K562 (cell line): ENCODE measurements at regions not wholly inside any gene's neighbourhood (a gene's known extent, or its start where the extent isn't known, plus 50 kb on each side); places are given as distances from the start of the nearest gene placed in this dataset.
A peak's percentile ranks its signal among the peaks of the same experiment; 100 is the strongest.

Experiments
- ATAC-seq: fragments of 200-7000 bp; cut with Tn5 transposase; 3 replicates; pipeline ENCODE4 v1.9.1; 2020; ENCODE audit warnings: moderate library complexity
- BruUV-seq: library from RNA; stranded (reverse); fragments of 400-500 nt; replicated peaks from 2 replicates; lab custom pipeline; 2021; lab: Mats Ljungman, UMichigan
- CTCF ChIA-PET: fragments of 300-600 bp; formaldehyde crosslinking; extraction: SDS; loops from one replicate; lab custom pipeline; 2021; ENCODE audit warnings: low intra/inter-chr PET ratio; lab: Yijun Ruan, JAX
- POLR2A ChIA-PET: fragments of 300-600, 350-650 bp; sonication (Branson Sonifier 250); formaldehyde crosslinking; extraction: SDS; loops from one replicate; lab custom pipeline; 2021; ENCODE audit warnings: antibody characterized with exemption, inconsistent platforms; lab: Yijun Ruan, JAX
- DNase-seq, 4 experiments: peaks; one replicate each; pipeline versions ENCODE4 v3.0.0 to v3.0.0-alpha.2; 2011 to 2018; ENCODE audit warnings: low spot score in 3 of 4, mixed read lengths in 3 of 4; ENCODE audit errors: extremely low read depth in 1 of 4
- FAIRE-seq: peaks from 2 replicates; lab custom pipeline; 2011; peaks lifted over from hg19 to GRCh38; lab: Jason Lieb, UNC
- H2AFZ ChIP-seq: 2 replicates; pipeline ENCODE4 v1.6.0; 2011; ENCODE audit warnings: low read depth, low read length, control low read depth, inconsistent platforms
- H3K27ac ChIP-seq: fragments of 200-600 bp; 3 replicates; pipeline ENCODE4 v1.8.0; 2011; ENCODE audit warnings: low read depth, mild to moderate bottlenecking, control low read depth, inconsistent platforms, low read length, moderate library complexity, mixed read lengths; ENCODE audit errors: extremely low read depth
- H3K27me3 ChIP-seq, 2 experiments: fragments of 300-600 bp in 1 of 2; 2 replicates in 1 of 2; 3 replicates in 1 of 2; pipeline versions ENCODE4 v1.6.0 to v1.8.0; 2011; ENCODE audit warnings: inconsistent platforms in 2 of 2, low read length in 2 of 2, mild to moderate bottlenecking in 1 of 2, mixed read lengths in 1 of 2, moderate library complexity in 1 of 2; ENCODE audit not compliant: control insufficient read depth in 2 of 2, insufficient read depth in 2 of 2
- H3K36me3 ChIP-seq: fragments of 300-600 bp; 3 replicates; pipeline ENCODE4 v1.8.0; 2011; ENCODE audit warnings: mild to moderate bottlenecking, low read length, inconsistent platforms; ENCODE audit not compliant: control insufficient read depth, insufficient read depth
- H3K4me1 ChIP-seq, 2 experiments: fragments of 200-600 bp in 1 of 2; replicated peaks in 1 of 2; 2 replicates in 1 of 2; 3 replicates in 1 of 2; pipeline versions ENCODE4 v1.5.1 to v1.8.0; 2011; ENCODE audit warnings: inconsistent platforms in 2 of 2, low read length in 2 of 2, mild to moderate bottlenecking in 1 of 2, mixed read lengths in 1 of 2, moderate library complexity in 1 of 2; ENCODE audit not compliant: control insufficient read depth in 2 of 2, insufficient read depth in 2 of 2
- H3K4me2 ChIP-seq: 2 replicates; pipeline ENCODE4 v1.6.1; 2011; ENCODE audit warnings: low read length, control low read depth, inconsistent platforms, mixed read lengths; ENCODE audit not compliant: insufficient read depth
- H3K4me3 ChIP-seq: fragments of 200-600 bp; sonication (generic), shearing (Covaris generic); 2 replicates; pipeline ENCODE4 v1.5.1; 2016; ENCODE audit warnings: control low read depth, inconsistent platforms
- H3K79me2 ChIP-seq: fragments of 200-600 bp; 3 replicates; pipeline ENCODE4 v1.8.0; 2011; ENCODE audit warnings: low read length, inconsistent platforms; ENCODE audit not compliant: control insufficient read depth, insufficient read depth
- H3K9ac ChIP-seq, 2 experiments: 2 replicates each; pipeline versions ENCODE4 v1.6.0 to v1.6.1; 2011; ENCODE audit warnings: low read depth in 2 of 2, low read length in 2 of 2, control low read depth in 1 of 2, inconsistent platforms in 1 of 2, mild to moderate bottlenecking in 1 of 2, mixed read lengths in 1 of 2; ENCODE audit not compliant: insufficient read depth in 1 of 2
- H3K9me1 ChIP-seq: one replicate; pipeline ENCODE4 v1.6.0; 2011; ENCODE audit warnings: inconsistent platforms, mild to moderate bottlenecking, low read length, moderate library complexity; ENCODE audit not compliant: control insufficient read depth, insufficient read depth
- H3K9me3 ChIP-seq: replicated peaks from 2 replicates; pipeline ENCODE4 v1.5.1; 2011; ENCODE audit warnings: low read depth, low read length, inconsistent platforms; ENCODE audit not compliant: control insufficient read depth, insufficient read depth
- H4K20me1 ChIP-seq: replicated peaks from 2 replicates; pipeline ENCODE4 v1.6.1; 2011; ENCODE audit warnings: low read length, inconsistent platforms, mixed read lengths; ENCODE audit not compliant: control insufficient read depth, insufficient read depth
- CBFA2T2 ChIP-seq: fragments of 450-650 bp; conservative IDR thresholded peaks from 2 replicates; pipeline ENCODE4 v1.6.1; 2017; ENCODE audit warnings: mild to moderate bottlenecking
- CXXC5 ChIP-seq: fragments of 250-450 bp; sonication (Bioruptor Pico); IDR thresholded peaks from 2 replicates; pipeline ENCODE4 v1.8.0; 2022; ENCODE audit warnings: inconsistent platforms, mild to moderate bottlenecking, moderate library complexity
- DACH1 ChIP-seq: fragments of 450-650 bp; IDR thresholded peaks from 2 replicates; pipeline ENCODE4 v1.6.1; 2018; ENCODE audit not compliant: partially characterized antibody
- DPF2 ChIP-seq: fragments of 450-650 bp; IDR thresholded peaks from 2 replicates; pipeline ENCODE4 v1.6.1; 2016
- ESRRB ChIP-seq: fragments of 250-450 bp; sonication (Bioruptor Pico); IDR thresholded peaks from 2 replicates; pipeline ENCODE4 v1.5.0; 2020; ENCODE audit warnings: mild to moderate bottlenecking, moderate library complexity, borderline replicate concordance
- GATAD2A ChIP-seq: fragments of 450-650 bp; IDR thresholded peaks from 2 replicates; pipeline ENCODE4 v1.6.1; 2017
- MAFF ChIP-seq: IDR thresholded peaks from 2 replicates; pipeline ENCODE4 v1.6.1; 2012; ENCODE audit warnings: low read length, improper control_type of control experiment
- MCM3 ChIP-seq: fragments of 450-650 bp; IDR thresholded peaks from 2 replicates; pipeline ENCODE4 v1.6.1; 2016
- MYC ChIP-seq, 2 experiments: fragments of 250-450 bp in 1 of 2; sonication (Bioruptor Pico) in 1 of 2; IDR thresholded peaks; 2 replicates each; pipeline versions ENCODE4 v1.5.1 to v1.6.1; 2012 to 2021; ENCODE audit warnings: low read depth in 2 of 2, borderline replicate concordance in 1 of 2, improper control_type of control experiment in 1 of 2, low read length in 1 of 2, mild to moderate bottlenecking in 1 of 2, moderate library complexity in 1 of 2
- TAL1 ChIP-seq: fragments of 450-650 bp; IDR thresholded peaks from 2 replicates; pipeline ENCODE4 v1.6.1; 2016; ENCODE audit warnings: mild to moderate bottlenecking
- TEAD4 ChIP-seq, 2 experiments: sonication (generic) in 1 of 2; formaldehyde crosslinking in 1 of 2; IDR thresholded peaks; 2 replicates each; pipeline versions ENCODE4 v1.6.1 to v1.8.0; 2012 to 2022; ENCODE audit warnings: borderline replicate concordance in 1 of 2, inconsistent platforms in 1 of 2, low read length in 1 of 2, mild to moderate bottlenecking in 1 of 2, missing genetic modification reagents in 1 of 2
- ZNF24 ChIP-seq: fragments of 450-650 bp; IDR thresholded peaks from 2 replicates; pipeline ENCODE4 v1.6.1; 2016
- ZNF263 ChIP-seq: sonication (generic); formaldehyde crosslinking; IDR thresholded peaks from 2 replicates; pipeline ENCODE4 v1.8.0; 2022; ENCODE audit warnings: mild to moderate bottlenecking, missing genetic modification reagents, borderline replicate concordance
- ZNF41 ChIP-seq: fragments of 250-450 bp; sonication (Bioruptor Pico); conservative IDR thresholded peaks from 2 replicates; pipeline ENCODE4 v1.4.0; 2020; ENCODE audit warnings: mild to moderate bottlenecking
- ZNF431 ChIP-seq: sonication (generic); formaldehyde crosslinking; IDR thresholded peaks from 2 replicates; pipeline ENCODE4 v1.8.0; 2022; ENCODE audit warnings: mild to moderate bottlenecking, missing genetic modification reagents
- WGBS: fragments of 100-300 bp; shearing (Covaris generic); methylation state at CpG from one replicate; pipeline ENCODE4 v1.1.6; 2016; ENCODE audit warnings: low coverage, mixed read lengths; ENCODE audit not compliant: insufficient coverage; ENCODE audit errors: missing lambda C conversion rate; 5-methylcytosine and 5-hydroxymethylcytosine counted together
- in situ Hi-C: fragments of 300-500 bp; cut with MboI; formaldehyde crosslinking; loops from 4 replicates; pipeline ENCODE4 v1.15.0; 2018; ENCODE audit warnings: inconsistent platforms, mixed read lengths
- intact Hi-C: fragments of 100-400 bp; cut with micrococcal nuclease; formaldehyde crosslinking; loops from 2 replicates; pipeline ENCODE4 v1.14.2; 2022
- TF ChIP-seq, protein P1 (sequence below): fragments of 450-650 bp; IDR thresholded peaks from 2 replicates; pipeline ENCODE4 v1.6.1; 2016
- TF ChIP-seq, protein P2 (sequence below): fragments of 250-450 bp; sonication (Bioruptor Pico); IDR thresholded peaks from 2 replicates; pipeline ENCODE4 v1.8.0; 2022; ENCODE audit warnings: moderate library complexity, mild to moderate bottlenecking, inconsistent platforms

DNA sequence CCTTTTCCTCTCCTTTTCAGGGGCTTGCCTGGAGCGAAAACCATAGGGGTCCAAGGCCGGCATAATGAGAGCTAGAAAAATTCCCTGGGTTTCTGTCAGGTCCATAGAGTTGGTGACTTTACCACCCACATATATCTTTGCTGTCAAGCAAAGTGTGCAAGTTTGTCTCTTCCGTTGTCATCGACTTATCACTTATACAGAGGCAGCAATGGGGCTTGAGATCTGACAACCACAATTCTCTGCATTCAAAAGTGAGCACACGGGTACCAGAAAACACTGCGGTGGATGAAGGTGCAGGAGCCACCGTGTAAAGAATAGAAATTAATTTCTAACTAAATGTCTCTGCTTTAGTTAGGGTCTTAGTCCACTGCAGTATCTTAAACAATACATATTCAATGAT lies 162.3 kb downstream of the DAD1 start:
- intact Hi-C loops = loop anchor here (5.0 kb wide), 1 partner anchor 36 kb away; no protein-coding TSS in a partner anchor

DNA sequence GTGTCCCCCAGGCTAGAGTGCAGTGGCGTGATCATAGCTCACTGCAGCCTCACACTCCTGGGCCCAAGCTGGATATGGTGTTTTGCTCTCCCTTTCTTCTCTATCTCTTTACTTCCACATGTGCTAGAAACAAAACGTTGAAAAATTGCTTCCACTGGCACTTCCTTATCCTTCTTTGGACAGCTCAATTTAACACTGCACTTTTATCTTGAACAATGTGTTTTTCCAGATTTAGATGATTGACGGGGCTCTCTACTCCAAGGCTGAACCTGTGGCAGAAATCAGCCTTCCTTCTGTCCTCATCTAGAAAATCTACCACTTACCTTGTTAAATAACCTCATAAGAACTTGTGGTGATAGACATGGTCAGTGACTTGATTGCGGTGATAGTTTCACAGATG lies 165.1 kb downstream of the DAD1 start:
- Histone ChIP-seq H4K20me1 (no peaks in the 10 kb centered on the region), H3K27ac (no peak overlapping the region), H3K9me1 (no peaks in the 10 kb centered on the region), H3K36me3 (no peaks in the 10 kb centered on the region), H3K27me3 (no peaks in the 10 kb centered on the region), H3K79me2 (no peaks in the 10 kb centered on the region), H3K9me3 (no peaks in the 10 kb centered on the region), H2AFZ (no peak overlapping the region), H3K4me1 (peaks cover 0 to 17% of the 10 kb centered on the region in 2 experiments; a peak in 4 of 5 replicates), H3K9ac (no peak overlapping the region), H3K4me3 (no peak overlapping the region), H3K4me2 (no peak overlapping the region)
- CTCF ChIA-PET = interaction anchor here (0.7 kb wide), 1 partner anchor 10 kb away, joined by 4 read pairs; no protein-coding TSS in a partner anchor
- ATAC-seq (no peak), FAIRE-seq (no peak), DNase-seq (peak in 1 of 4 experiments; percentile 14)
- no TSS peak for BruUV-seq
- POLR2A ChIA-PET = no interaction called here
- intact Hi-C loops (no loop called here), in situ Hi-C loops (no loop called here)
- WGBS = 11% methylated on average over 3 of the region's 4 CpGs
- TF ChIP-seq GATAD2A (no peak), ZNF263 (CRISPR knock-in tag) (no peak), ZNF24 (no peak), ZNF431 (CRISPR knock-in tag) (no peak), MAFF (no peak), CBFA2T2 (peak; percentile 38), ESRRB (CRISPR knock-in tag) (no peak), DACH1 (no peak), TAL1 (0 out of 2 replicates have a peak, but pooled peaks have one; percentile 11), CXXC5 (CRISPR knock-in tag) (no peak), DPF2 (no peak), TEAD4 (IDR thresholded peaks at IDR 0.05; ENCODE audit: low read length) (peak; percentile 43; the same call in 1 of the 2 replicates), TEAD4 (CRISPR knock-in tag; IDR thresholded peaks at IDR 0.05; ENCODE audit: borderline replicate concordance) (no peak), MCM3 (no peak), ZNF41 (CRISPR knock-in tag) (no peak)
- TF ChIP-seq, protein P1, sequence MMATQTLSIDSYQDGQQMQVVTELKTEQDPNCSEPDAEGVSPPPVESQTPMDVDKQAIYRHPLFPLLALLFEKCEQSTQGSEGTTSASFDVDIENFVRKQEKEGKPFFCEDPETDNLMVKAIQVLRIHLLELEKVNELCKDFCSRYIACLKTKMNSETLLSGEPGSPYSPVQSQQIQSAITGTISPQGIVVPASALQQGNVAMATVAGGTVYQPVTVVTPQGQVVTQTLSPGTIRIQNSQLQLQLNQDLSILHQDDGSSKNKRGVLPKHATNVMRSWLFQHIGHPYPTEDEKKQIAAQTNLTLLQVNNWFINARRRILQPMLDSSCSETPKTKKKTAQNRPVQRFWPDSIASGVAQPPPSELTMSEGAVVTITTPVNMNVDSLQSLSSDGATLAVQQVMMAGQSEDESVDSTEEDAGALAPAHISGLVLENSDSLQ = peak; percentile 87
- TF ChIP-seq, protein P2, sequence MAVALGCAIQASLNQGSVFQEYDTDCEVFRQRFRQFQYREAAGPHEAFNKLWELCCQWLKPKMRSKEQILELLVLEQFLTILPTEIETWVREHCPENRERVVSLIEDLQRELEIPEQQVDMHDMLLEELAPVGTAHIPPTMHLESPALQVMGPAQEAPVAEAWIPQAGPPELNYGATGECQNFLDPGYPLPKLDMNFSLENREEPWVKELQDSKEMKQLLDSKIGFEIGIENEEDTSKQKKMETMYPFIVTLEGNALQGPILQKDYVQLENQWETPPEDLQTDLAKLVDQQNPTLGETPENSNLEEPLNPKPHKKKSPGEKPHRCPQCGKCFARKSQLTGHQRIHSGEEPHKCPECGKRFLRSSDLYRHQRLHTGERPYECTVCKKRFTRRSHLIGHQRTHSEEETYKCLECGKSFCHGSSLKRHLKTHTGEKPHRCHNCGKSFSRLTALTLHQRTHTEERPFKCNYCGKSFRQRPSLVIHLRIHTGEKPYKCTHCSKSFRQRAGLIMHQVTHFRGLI (CRISPR knock-in tag) = no peak

More for the DNA sequence above, 162.3 kb downstream of the DAD1 start:
- Histone ChIP-seq H3K9me3 (no peaks in the 10 kb centered on the region), H3K27me3 (no peaks in the 10 kb centered on the region), H3K4me1 (peaks cover 0 to 18% of the 10 kb centered on the region in 2 experiments; a peak in 4 of 5 replicates), H4K20me1 (no peaks in the 10 kb centered on the region), H3K79me2 (no peaks in the 10 kb centered on the region), H3K27ac (no peak overlapping the region), H3K36me3 (no peaks in the 10 kb centered on the region), H3K4me2 (no peak overlapping the region), H2AFZ (no peak overlapping the region), H3K9me1 (no peaks in the 10 kb centered on the region), H3K9ac (no peak overlapping the region), H3K4me3 (no peak overlapping the region)
- no peak for DNase-seq
- WGBS = 16% methylated on average over 5 of the region's 7 CpGs
- CTCF ChIA-PET = no interaction called here
- no peak for TF ChIP-seq MYC (IDR thresholded peaks at IDR 0.05; ENCODE audit: low read depth, low read length)
- TF ChIP-seq MYC (CRISPR knock-in tag; IDR thresholded peaks at IDR 0.05; ENCODE audit: borderline replicate concordance, low read depth) = no peak
- no TSS peak for BruUV-seq
- ATAC-seq = no peak
- in situ Hi-C loops = no loop called here
- FAIRE-seq = no peak
- POLR2A ChIA-PET = no interaction called here
